Thoracic aorta (tissue), 2 donors: ENCODE measurements at regions not wholly inside any gene's neighbourhood (a gene's known extent, or its start where the extent isn't known, plus 50 kb on each side); places are given as distances from the start of the nearest gene placed in this dataset.

Source experiments
- ATAC-seq: fragments of 150-250 bp; one replicate; pipeline ENCODE4 v1.8.0; 2017; ENCODE audit warnings: low read depth; ENCODE audit not compliant: insufficient number of reproducible peaks, low FRiP score
- DNase-seq: peaks from one replicate; pipeline ENCODE4 v3.0.0-alpha.2; 2020; ENCODE audit warnings: low spot score
- H3K27ac ChIP-seq, 2 donors: fragments of 200-600 bp; sonication (generic); 1 replicate in 1 of 2; 2 replicates in 1 of 2; pipeline ENCODE4 v1.5.1; 2016; ENCODE audit warnings: mild to moderate bottlenecking in 2 of 2, moderate library complexity in 2 of 2
- H3K27me3 ChIP-seq: fragments of 200-600 bp; sonication (generic); replicated peaks from 2 replicates; pipeline ENCODE4 v1.6.0; 2016; ENCODE audit warnings: mild to moderate bottlenecking; ENCODE audit not compliant: insufficient read depth
- H3K36me3 ChIP-seq: fragments of 200-600 bp; sonication (generic); one replicate; pipeline ENCODE4 v1.5.1; 2016
- H3K4me1 ChIP-seq, 2 donors: fragments of 200-600 bp; sonication (generic); 1 replicate in 1 of 2; 2 replicates in 1 of 2; pipeline versions ENCODE4 v1.5.1 to v1.6.0; 2016; ENCODE audit warnings: low read depth in 2 of 2, mild to moderate bottlenecking in 1 of 2; ENCODE audit not compliant: control insufficient read depth in 1 of 2
- H3K4me3 ChIP-seq: fragments of 200-600 bp; sonication (generic); 2 replicates; pipeline ENCODE4 v1.5.1; 2016; ENCODE audit warnings: mild to moderate bottlenecking
- H3K9me3 ChIP-seq: fragments of 200-600 bp; sonication (generic); 2 replicates; pipeline ENCODE4 v1.5.1; 2016
- TF ChIP-seq, protein P1 (sequence below): fragments of 200-600 bp; sonication (generic); IDR thresholded peaks from one replicate; pipeline ENCODE4 v1.5.1; 2019; ENCODE audit warnings: antibody characterized with exemption

DNA sequence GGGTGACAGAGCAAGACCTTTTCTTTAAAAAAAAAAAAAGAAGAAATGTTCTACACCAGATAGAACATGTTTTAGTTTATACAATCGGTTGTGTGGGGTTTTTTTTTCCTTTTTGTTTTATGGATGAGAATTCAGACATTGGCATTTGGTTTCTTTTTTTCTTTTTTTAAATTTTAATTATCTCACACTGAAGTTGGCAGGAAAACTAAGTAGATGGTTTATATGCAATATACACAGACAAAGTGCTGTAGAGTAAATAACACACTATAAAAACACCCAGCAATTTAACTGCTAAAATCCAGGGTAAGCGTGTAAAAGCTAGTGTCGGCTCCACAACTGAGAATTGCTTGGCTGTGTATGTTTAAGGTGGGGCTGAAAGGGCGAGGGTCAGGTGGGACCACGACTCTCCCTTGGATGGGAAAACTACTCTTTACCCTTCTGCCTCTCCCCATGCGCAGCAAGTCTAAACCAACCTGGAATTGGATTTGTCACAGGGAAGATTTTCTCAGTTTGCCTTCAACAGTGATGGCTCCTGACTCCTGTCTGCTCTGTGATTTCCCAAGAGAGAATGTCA is 147.1 kb upstream of the MARCKS start:
- H3K4me3 ChIP-seq, result no peak overlapping the region
- TF ChIP-seq, protein P1, sequence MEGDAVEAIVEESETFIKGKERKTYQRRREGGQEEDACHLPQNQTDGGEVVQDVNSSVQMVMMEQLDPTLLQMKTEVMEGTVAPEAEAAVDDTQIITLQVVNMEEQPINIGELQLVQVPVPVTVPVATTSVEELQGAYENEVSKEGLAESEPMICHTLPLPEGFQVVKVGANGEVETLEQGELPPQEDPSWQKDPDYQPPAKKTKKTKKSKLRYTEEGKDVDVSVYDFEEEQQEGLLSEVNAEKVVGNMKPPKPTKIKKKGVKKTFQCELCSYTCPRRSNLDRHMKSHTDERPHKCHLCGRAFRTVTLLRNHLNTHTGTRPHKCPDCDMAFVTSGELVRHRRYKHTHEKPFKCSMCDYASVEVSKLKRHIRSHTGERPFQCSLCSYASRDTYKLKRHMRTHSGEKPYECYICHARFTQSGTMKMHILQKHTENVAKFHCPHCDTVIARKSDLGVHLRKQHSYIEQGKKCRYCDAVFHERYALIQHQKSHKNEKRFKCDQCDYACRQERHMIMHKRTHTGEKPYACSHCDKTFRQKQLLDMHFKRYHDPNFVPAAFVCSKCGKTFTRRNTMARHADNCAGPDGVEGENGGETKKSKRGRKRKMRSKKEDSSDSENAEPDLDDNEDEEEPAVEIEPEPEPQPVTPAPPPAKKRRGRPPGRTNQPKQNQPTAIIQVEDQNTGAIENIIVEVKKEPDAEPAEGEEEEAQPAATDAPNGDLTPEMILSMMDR, result no peak
- no peaks in the 10 kb centered on the region for H3K9me3 ChIP-seq
- H3K4me1 ChIP-seq, result no peaks in the 10 kb centered on the region
- no peaks in the 10 kb centered on the region for H3K27me3 ChIP-seq
- H3K27ac ChIP-seq, result no peak overlapping the region
- DNase-seq, result no peak
- H3K36me3 ChIP-seq, result no peaks in the 10 kb centered on the region
- no peak for ATAC-seq

DNA sequence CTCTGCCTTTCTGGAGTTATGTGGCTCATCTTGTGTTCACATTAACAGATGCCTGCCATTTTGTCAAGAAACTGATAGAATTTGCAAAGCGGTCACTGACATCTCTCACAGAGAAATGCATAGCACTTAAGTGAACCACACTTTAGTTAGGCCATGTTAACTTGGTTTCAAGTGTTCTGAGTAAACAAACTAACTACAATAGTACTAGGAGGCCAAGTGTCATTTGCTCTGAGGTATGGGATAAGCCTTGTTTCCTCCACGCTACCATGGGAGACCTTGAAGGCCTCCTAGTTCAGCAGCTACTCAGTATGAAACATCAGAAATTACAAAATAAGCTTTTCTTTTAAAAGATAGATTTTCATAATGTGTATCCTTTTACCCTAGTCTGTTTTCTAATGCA is 143.5 kb upstream of the MARCKS start:
- H3K4me3 ChIP-seq, result no peak overlapping the region
- no peaks in the 10 kb centered on the region for H3K36me3 ChIP-seq
- ATAC-seq (no peak), DNase-seq (no peak)
- H3K27me3 ChIP-seq, result no peaks in the 10 kb centered on the region
- H3K4me1 ChIP-seq, result no peaks in the 10 kb centered on the region
- TF ChIP-seq, protein P1, result no peak
- no peak overlapping the region for H3K27ac ChIP-seq
- H3K9me3 ChIP-seq, result no peaks in the 10 kb centered on the region

DNA sequence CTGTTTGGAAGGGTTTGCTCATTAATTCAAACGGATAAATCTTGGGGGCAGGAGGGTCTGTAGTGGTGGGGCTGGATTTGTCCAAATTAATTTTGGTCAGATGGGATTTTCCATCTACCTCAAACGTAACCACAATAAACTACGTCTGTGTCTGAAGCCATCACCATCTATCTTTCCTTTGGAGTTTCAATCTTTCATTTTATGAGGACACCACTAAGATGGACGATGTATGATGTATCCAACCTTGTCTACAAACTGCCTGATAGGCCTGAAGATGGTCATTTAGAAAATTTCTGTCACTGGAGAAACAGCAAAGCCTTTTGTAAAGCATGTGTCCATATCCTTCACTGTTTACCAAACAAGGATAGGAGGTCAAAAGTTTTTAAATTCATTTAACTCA is 138.6 kb upstream of the MARCKS start:
- no peak overlapping the region for H3K27ac ChIP-seq
- H3K4me3 ChIP-seq, result no peak overlapping the region
- TF ChIP-seq, protein P1, result no peak
- DNase-seq (no peak), ATAC-seq (no peak)
- no peaks in the 10 kb centered on the region for H3K27me3 ChIP-seq
- peaks cover 0 to 4% of the 10 kb centered on the region in 2 donors for H3K4me1 ChIP-seq
- H3K9me3 ChIP-seq, result no peaks in the 10 kb centered on the region
- H3K36me3 ChIP-seq, result no peaks in the 10 kb centered on the region

DNA sequence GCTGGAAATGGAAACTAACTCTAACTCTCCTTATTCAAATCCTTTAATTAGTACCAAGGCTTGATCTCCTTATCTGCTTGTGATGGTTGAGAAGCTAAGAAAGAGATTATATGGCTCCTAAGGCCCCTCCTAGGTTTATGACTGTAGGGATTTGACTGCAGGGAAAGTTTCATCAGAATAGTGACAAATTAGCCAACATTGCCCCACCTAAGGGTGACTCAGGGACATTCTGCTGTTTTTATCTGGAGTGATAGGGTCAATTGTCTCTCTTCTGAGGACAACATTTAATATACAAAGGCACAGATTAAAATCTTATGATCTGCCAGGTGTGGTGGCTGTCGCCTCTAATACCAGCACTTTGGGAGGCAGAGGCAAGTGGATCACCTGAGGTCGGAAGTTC is 138.1 kb upstream of the MARCKS start:
- no peak overlapping the region for H3K27ac ChIP-seq
- no peak for DNase-seq
- TF ChIP-seq, protein P1, result no peak
- H3K4me1 ChIP-seq, result peaks cover 0 to 7% of the 10 kb centered on the region in 2 donors
- no peak overlapping the region for H3K4me3 ChIP-seq
- no peaks in the 10 kb centered on the region for H3K9me3 ChIP-seq
- no peaks in the 10 kb centered on the region for H3K27me3 ChIP-seq
- no peaks in the 10 kb centered on the region for H3K36me3 ChIP-seq
- no peak for ATAC-seq

DNA sequence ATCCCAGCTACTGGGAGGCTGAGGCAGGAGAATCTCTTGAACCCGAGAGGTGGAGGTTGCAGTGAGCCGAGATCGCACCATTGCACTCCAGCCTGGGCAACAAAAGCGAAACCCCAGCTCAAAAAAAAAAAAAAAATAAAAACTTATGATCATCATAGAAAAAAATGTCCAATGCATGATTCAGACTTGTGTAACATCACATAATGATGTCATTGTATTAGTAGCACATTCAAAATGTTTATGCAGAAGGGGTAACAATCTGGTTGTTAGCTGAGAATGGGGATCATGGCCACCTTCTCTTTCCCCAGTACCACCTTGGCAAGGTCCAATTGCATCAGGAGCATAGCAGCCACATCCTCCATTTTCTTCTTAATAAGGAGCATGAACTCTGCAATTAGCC is 137.6 kb upstream of the MARCKS start:
- Histone ChIP-seq H3K27me3 (no peaks in the 10 kb centered on the region), H3K27ac (no peak overlapping the region), H3K4me1 (peaks cover 0 to 7% of the 10 kb centered on the region in 2 donors), H3K36me3 (no peaks in the 10 kb centered on the region), H3K4me3 (no peak overlapping the region), H3K9me3 (no peaks in the 10 kb centered on the region)
- DNase-seq (no peak), ATAC-seq (no peak)
- TF ChIP-seq, protein P1, result no peak
